ENCODE measurements at regions not wholly inside any gene's neighbourhood (a gene's known extent, or its start where the extent isn't known, plus 50 kb on each side); places are given as distances from the start of the nearest gene placed in this dataset.
"Not testable (repeated sequence)": the region's sequence is repeated elsewhere in the genome, so short reads cannot be mapped to it uniquely, and the experiment has no call there.

- DNase-seq (ENCODE audit: low spot score), result no peak
Observed at GRCh38 chr10:27388761-27389399, 115.2 kb upstream of the RAB18 start.

GRCh38 chr10:27383595-27384542 is 120.2 kb upstream of the RAB18 start:
- no peak for DNase-seq (ENCODE audit: low spot score)

GRCh38 chr10:27382176-27382575 is 121.9 kb upstream of the RAB18 start:
- no peak for DNase-seq (ENCODE audit: low spot score)

- DNase-seq (ENCODE audit: low spot score), result no peak
Observed at GRCh38 chr10:27380929-27381358, 123.2 kb upstream of the RAB18 start.

- not testable (repeated sequence) for DNase-seq (ENCODE audit: low spot score)
Observed at GRCh38 chr10:27379041-27379440, 125.1 kb upstream of the RAB18 start.

GRCh38 chr10:27373566-27374160 is 130.4 kb upstream of the RAB18 start:
- no peak for DNase-seq (ENCODE audit: low spot score)

GRCh38 chr10:27372095-27372494 is 131.5 kb upstream of the ACBD5 start:
- DNase-seq (ENCODE audit: low spot score), result no peak

- not testable (repeated sequence) for DNase-seq (ENCODE audit: low spot score)
Observed at GRCh38 chr10:27371375-27371774, 130.8 kb upstream of the ACBD5 start.

- no peak for DNase-seq (ENCODE audit: low spot score)
Observed at GRCh38 chr10:27369880-27370279, 129.3 kb upstream of the ACBD5 start.

GRCh38 chr10:27368706-27369105 is 128.1 kb upstream of the ACBD5 start:
- no peak for DNase-seq (ENCODE audit: low spot score)

GRCh38 chr10:27366769-27367168 is 126.2 kb upstream of the ACBD5 start:
- DNase-seq (ENCODE audit: low spot score), result no peak

GRCh38 chr10:27364028-27364427 is 123.4 kb upstream of the ACBD5 start:
- DNase-seq (ENCODE audit: low spot score), result no peak

GRCh38 chr10:27360581-27361172 is 120.1 kb upstream of the ACBD5 start:
- peak; percentile 70 for DNase-seq (ENCODE audit: low spot score)

GRCh38 chr10:27359792-27360355 is 119.3 kb upstream of the ACBD5 start:
- no peak for DNase-seq (ENCODE audit: low spot score)

GRCh38 chr10:27356738-27357137 is 116.1 kb upstream of the ACBD5 start:
- no peak for DNase-seq (ENCODE audit: low spot score)

- no peak for DNase-seq (ENCODE audit: low spot score)
Observed at GRCh38 chr10:27355918-27356573, 115.4 kb upstream of the ACBD5 start.

GRCh38 chr10:27354643-27355270 is 114.2 kb upstream of the ACBD5 start:
- DNase-seq (ENCODE audit: low spot score), result not testable (repeated sequence)

GRCh38 chr10:27354100-27354499 is 113.5 kb upstream of the ACBD5 start:
- DNase-seq (ENCODE audit: low spot score), result not testable (repeated sequence)

- DNase-seq (ENCODE audit: low spot score), result no peak
Observed at GRCh38 chr10:27349987-27350386, 109.4 kb upstream of the ACBD5 start.

- not testable (repeated sequence) for DNase-seq (ENCODE audit: low spot score)
Observed at GRCh38 chr10:27347827-27348207, 107.2 kb upstream of the ACBD5 start.

GRCh38 chr10:27345455-27345920 is 104.9 kb upstream of the ACBD5 start:
- no peak for DNase-seq (ENCODE audit: low spot score)

All from iPS-NIHi11 (cell line).